DOHH2 (cell line): ENCODE measurements at regions not wholly inside any gene's neighbourhood (a gene's known extent, or its start where the extent isn't known, plus 50 kb on each side); places are given as distances from the start of the nearest gene placed in this dataset.

Source experiments
- CTCF ChIP-seq: fragments of 200-600 bp; sonication (generic); IDR thresholded peaks from one replicate; pipeline ENCODE4 v1.5.1; 2014; ENCODE audit warnings: antibody characterized with exemption, mild to moderate bottlenecking, low read depth, low read length; ENCODE audit not compliant: poor library complexity, severe bottlenecking
- EZH2phosphoT487 ChIP-seq: fragments of 200-600 bp; sonication (generic); IDR thresholded peaks from 2 replicates; pipeline ENCODE4 v1.6.1; 2017; ENCODE audit warnings: borderline replicate concordance, mild to moderate bottlenecking, antibody characterized with exemption, low read length, moderate library complexity, mixed read lengths

GRCh38 chr2:213219816-213220215 is 64.4 kb upstream of the SPAG16 start:
- TF ChIP-seq CTCF, result no peak
- TF ChIP-seq EZH2phosphoT487, result no peak
